ENCODE measurements at regions not wholly inside any gene's neighbourhood (a gene's known extent, or its start where the extent isn't known, plus 50 kb on each side); places are given as distances from the start of the nearest gene placed in this dataset.
"Not testable (repeated sequence)": the region's sequence is repeated elsewhere in the genome, so short reads cannot be mapped to it uniquely, and the experiment has no call there.

DNA sequence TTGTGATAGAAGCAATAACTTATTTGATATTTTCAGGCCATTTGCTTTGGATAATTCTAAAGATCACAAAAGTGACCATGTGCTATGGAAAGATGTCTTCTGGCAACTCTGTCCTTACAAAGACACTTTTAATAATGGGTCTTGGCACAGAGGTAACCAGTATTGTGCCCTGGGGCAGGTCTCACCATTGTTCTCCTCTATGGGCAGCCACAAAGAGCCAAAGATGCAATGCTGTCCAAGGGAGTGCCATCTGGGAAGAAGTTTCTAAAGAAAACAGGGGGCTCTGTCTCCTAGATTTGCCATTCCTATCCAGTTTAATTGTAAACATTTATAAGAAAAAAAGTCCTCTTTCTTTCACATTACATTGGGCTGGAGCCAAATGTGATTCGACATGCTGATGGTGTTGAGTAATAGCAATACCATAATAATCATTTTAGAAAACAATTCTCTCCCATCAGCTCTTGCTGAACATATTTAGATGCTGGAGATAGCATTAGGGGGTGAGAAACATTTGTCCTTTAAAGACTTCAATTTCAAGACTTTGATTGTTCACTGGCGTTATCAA lies 179.9 kb downstream of the KIT start:
- no peak for DNase-seq
- WGBS (ENCODE audit: extremely low coverage, insufficient read length, low lambda C conversion rate) = no CpG with 5 or more reads among the region's 2 CpGs
- Histone ChIP-seq H2BK5ac (ENCODE audit: insufficient read length, low read length) (no peak overlapping the region), H3K79me2 (ENCODE audit: insufficient read depth, low read length) (no peaks in the 10 kb centered on the region), H2BK120ac (ENCODE audit: low read depth, low read length, poor library complexity, severe bottlenecking) (no peak overlapping the region), H3K4me1 (ENCODE audit: insufficient read depth, low read length) (no peaks in the 10 kb centered on the region), H3K23me2 (ENCODE audit: insufficient read length, low read depth, low read length, poor library complexity, severe bottlenecking) (no peaks in the 10 kb centered on the region), H3K9ac (ENCODE audit: extremely low read depth, insufficient read length, low read length) (no peak overlapping the region), H2BK15ac (ENCODE audit: low read depth, low read length) (no peak overlapping the region), H4K5ac (ENCODE audit: insufficient read length, low read depth, low read length) (no peak overlapping the region), H3K14ac (ENCODE audit: insufficient read depth, low read length) (no peak overlapping the region), H3K4me2 (ENCODE audit: insufficient read depth, insufficient read length, low read length) (no peak overlapping the region), H3K79me1 (ENCODE audit: insufficient read depth, low read depth, low read length, poor library complexity, severe bottlenecking) (no peaks in the 10 kb centered on the region), H2AFZ (ENCODE audit: low read length) (no peak overlapping the region), H3T11ph (ENCODE audit: low read length) (no peak overlapping the region), H3K27me3 (ENCODE audit: insufficient read depth, low read length) (no peaks in the 10 kb centered on the region), H2AK5ac (ENCODE audit: insufficient read length, low read length) (no peak overlapping the region), H3K9me3 (ENCODE audit: control insufficient read depth, low read depth, low read length) (no peaks in the 10 kb centered on the region), H2BK12ac (ENCODE audit: insufficient read length, low read depth, low read length) (no peak overlapping the region), H3K56ac (ENCODE audit: insufficient read length, low read depth, low read length) (no peak overlapping the region), H4K91ac (ENCODE audit: insufficient read length, low read depth, low read length) (no peak overlapping the region), H3K4ac (ENCODE audit: low read depth, low read length) (no peak overlapping the region), H4K20me1 (ENCODE audit: control insufficient read depth, insufficient read depth, insufficient read length) (no peaks in the 10 kb centered on the region), H4K8ac (replicated peaks; ENCODE audit: insufficient read length, low read depth, low read length) (no peak overlapping the region), H3K18ac (ENCODE audit: insufficient read length, low read depth, low read length) (no peak overlapping the region), H3K27ac (ENCODE audit: insufficient read length, low read depth, low read length) (no peak overlapping the region), H2BK20ac (ENCODE audit: low read depth, low read length, poor library complexity, severe bottlenecking) (no peak overlapping the region), H3K23ac (ENCODE audit: insufficient read length, low read depth, low read length) (no peak overlapping the region)
- no peaks in the 10 kb centered on the region for H3K9me3 Mint-ChIP-seq
- TF ChIP-seq, protein P1, sequence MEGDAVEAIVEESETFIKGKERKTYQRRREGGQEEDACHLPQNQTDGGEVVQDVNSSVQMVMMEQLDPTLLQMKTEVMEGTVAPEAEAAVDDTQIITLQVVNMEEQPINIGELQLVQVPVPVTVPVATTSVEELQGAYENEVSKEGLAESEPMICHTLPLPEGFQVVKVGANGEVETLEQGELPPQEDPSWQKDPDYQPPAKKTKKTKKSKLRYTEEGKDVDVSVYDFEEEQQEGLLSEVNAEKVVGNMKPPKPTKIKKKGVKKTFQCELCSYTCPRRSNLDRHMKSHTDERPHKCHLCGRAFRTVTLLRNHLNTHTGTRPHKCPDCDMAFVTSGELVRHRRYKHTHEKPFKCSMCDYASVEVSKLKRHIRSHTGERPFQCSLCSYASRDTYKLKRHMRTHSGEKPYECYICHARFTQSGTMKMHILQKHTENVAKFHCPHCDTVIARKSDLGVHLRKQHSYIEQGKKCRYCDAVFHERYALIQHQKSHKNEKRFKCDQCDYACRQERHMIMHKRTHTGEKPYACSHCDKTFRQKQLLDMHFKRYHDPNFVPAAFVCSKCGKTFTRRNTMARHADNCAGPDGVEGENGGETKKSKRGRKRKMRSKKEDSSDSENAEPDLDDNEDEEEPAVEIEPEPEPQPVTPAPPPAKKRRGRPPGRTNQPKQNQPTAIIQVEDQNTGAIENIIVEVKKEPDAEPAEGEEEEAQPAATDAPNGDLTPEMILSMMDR (conservative IDR thresholded peaks at IDR 0.05) = no peak
- no peaks in the 10 kb centered on the region for H3K27me3 Mint-ChIP-seq (ENCODE audit: low read depth)
- H3K4me3 Mint-ChIP-seq = no peak overlapping the region
- no peaks in the 10 kb centered on the region for H3K36me3 Mint-ChIP-seq (ENCODE audit: insufficient read depth in 1 of 3, low read depth in 3 of 3)
- H3K27ac Mint-ChIP-seq = no peak overlapping the region
- H3K4me1 Mint-ChIP-seq = no peaks in the 10 kb centered on the region

DNA sequence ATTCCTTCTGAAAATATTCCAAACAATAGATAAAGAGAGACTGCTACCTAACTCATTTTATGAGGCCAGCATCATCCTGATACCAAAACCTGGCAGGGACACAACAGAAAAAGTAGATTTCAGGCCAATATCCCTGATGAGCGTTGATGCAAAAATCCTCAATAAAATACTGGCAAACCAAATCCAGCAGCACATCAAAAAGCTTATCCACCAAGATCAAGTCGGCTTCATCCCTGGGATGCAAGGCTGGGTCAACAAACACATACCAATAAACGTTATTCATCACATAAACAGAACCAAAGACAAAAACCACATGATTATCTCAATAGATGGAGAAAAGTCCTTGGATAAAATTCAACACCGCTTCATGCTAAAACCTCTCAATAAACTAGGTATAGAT lies 170.6 kb downstream of the KIT start:
- not testable (repeated sequence) for H3K4me2 ChIP-seq (ENCODE audit: insufficient read depth, insufficient read length, low read length); DNase-seq; H2BK5ac ChIP-seq (ENCODE audit: insufficient read length, low read length); H3K4ac ChIP-seq (ENCODE audit: low read depth, low read length); H3K27me3 Mint-ChIP-seq (ENCODE audit: low read depth); H3K79me1 ChIP-seq (ENCODE audit: insufficient read depth, low read depth, low read length, poor library complexity, severe bottlenecking); H3K4me3 Mint-ChIP-seq; H3K56ac ChIP-seq (ENCODE audit: insufficient read length, low read depth, low read length); H2AK5ac ChIP-seq (ENCODE audit: insufficient read length, low read length); H3K18ac ChIP-seq (ENCODE audit: insufficient read length, low read depth, low read length); H3K27ac ChIP-seq (ENCODE audit: insufficient read length, low read depth, low read length); H3K4me1 ChIP-seq (ENCODE audit: insufficient read depth, low read length); H3K9me3 ChIP-seq (ENCODE audit: control insufficient read depth, low read depth, low read length); H3K9ac ChIP-seq (ENCODE audit: extremely low read depth, insufficient read length, low read length); H2BK15ac ChIP-seq (ENCODE audit: low read depth, low read length); H4K5ac ChIP-seq (ENCODE audit: insufficient read length, low read depth, low read length); H3K4me1 Mint-ChIP-seq; H3K27me3 ChIP-seq (ENCODE audit: insufficient read depth, low read length); H4K8ac ChIP-seq (replicated peaks; ENCODE audit: insufficient read length, low read depth, low read length); H3K79me2 ChIP-seq (ENCODE audit: insufficient read depth, low read length); H2BK12ac ChIP-seq (ENCODE audit: insufficient read length, low read depth, low read length); H4K20me1 ChIP-seq (ENCODE audit: control insufficient read depth, insufficient read depth, insufficient read length); H2AFZ ChIP-seq (ENCODE audit: low read length); H3T11ph ChIP-seq (ENCODE audit: low read length); H3K14ac ChIP-seq (ENCODE audit: insufficient read depth, low read length); H4K91ac ChIP-seq (ENCODE audit: insufficient read length, low read depth, low read length); H3K23me2 ChIP-seq (ENCODE audit: insufficient read length, low read depth, low read length, poor library complexity, severe bottlenecking); H3K23ac ChIP-seq (ENCODE audit: insufficient read length, low read depth, low read length); H2BK20ac ChIP-seq (ENCODE audit: low read depth, low read length, poor library complexity, severe bottlenecking); H2BK120ac ChIP-seq (ENCODE audit: low read depth, low read length, poor library complexity, severe bottlenecking); H3K27ac Mint-ChIP-seq
- H3K9me3 Mint-ChIP-seq = peaks cover 15 to 16% of the 10 kb centered on the region in 2 experiments
- H3K36me3 Mint-ChIP-seq (ENCODE audit: insufficient read depth in 1 of 3, low read depth in 3 of 3) = peaks cover 0 to 10% (median 4%) of the 10 kb centered on the region in 3 experiments; a peak in 5 of 7 replicates
- WGBS (ENCODE audit: extremely low coverage, insufficient read length, low lambda C conversion rate) = no CpG with 5 or more reads among the region's 4 CpGs
